ENCODE measurements at regions not wholly inside any gene's neighbourhood (a gene's known extent, or its start where the extent isn't known, plus 50 kb on each side); places are given as distances from the start of the nearest gene placed in this dataset.

DNA sequence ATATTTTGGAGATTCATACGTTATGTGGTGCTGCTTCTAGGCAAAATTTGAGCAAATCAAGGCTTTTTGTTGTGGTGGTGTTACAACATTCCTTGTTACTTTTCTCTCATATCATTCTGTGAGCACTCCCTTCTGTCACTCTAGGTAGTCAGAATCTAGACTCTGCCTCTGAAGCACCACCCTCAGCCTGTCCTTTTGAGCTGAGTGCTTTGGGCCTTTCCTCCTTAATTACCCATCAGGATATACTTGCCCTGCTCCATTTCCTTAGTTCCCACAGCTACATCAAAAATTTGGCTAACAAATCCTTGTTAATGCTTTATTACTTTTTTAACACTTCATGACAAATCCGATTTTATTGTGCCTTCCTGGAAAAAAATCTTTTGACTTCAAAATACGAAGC is 289.6 kb downstream of the CALCRL start:
- TF ChIP-seq, protein P1, sequence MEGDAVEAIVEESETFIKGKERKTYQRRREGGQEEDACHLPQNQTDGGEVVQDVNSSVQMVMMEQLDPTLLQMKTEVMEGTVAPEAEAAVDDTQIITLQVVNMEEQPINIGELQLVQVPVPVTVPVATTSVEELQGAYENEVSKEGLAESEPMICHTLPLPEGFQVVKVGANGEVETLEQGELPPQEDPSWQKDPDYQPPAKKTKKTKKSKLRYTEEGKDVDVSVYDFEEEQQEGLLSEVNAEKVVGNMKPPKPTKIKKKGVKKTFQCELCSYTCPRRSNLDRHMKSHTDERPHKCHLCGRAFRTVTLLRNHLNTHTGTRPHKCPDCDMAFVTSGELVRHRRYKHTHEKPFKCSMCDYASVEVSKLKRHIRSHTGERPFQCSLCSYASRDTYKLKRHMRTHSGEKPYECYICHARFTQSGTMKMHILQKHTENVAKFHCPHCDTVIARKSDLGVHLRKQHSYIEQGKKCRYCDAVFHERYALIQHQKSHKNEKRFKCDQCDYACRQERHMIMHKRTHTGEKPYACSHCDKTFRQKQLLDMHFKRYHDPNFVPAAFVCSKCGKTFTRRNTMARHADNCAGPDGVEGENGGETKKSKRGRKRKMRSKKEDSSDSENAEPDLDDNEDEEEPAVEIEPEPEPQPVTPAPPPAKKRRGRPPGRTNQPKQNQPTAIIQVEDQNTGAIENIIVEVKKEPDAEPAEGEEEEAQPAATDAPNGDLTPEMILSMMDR (IDR thresholded peaks at IDR 0.05), result no peak
- no peak for TF ChIP-seq POLR2A (IDR thresholded peaks at IDR 0.05)
